SK-N-SH treated with all-trans-retinoic acid at 6 μM for 48 hours (cell line): ENCODE measurements at regions not wholly inside any gene's neighbourhood (a gene's known extent, or its start where the extent isn't known, plus 50 kb on each side); places are given as distances from the start of the nearest gene placed in this dataset.

ENCODE experiments used
- ARNTL ChIP-seq: fragments of 450-650 bp; formaldehyde crosslinking; IDR thresholded peaks from 2 replicates; pipeline ENCODE4 v1.5.0; 2020; ENCODE audit warnings: low read depth, mild to moderate bottlenecking, moderate library complexity, borderline replicate concordance
- BACH2 ChIP-seq: fragments of 250-450 bp; sonication (Bioruptor Pico); IDR thresholded peaks from 2 replicates; pipeline ENCODE4 v1.9.0; 2021; ENCODE audit warnings: mild to moderate bottlenecking, borderline replicate concordance
- ESRRG ChIP-seq: fragments of 250-450 bp; sonication (Bioruptor Pico); IDR thresholded peaks from 2 replicates; pipeline ENCODE4 v1.6.1; 2021; ENCODE audit warnings: mild to moderate bottlenecking
- GLIS3 ChIP-seq: fragments of 250-450 bp; sonication (Bioruptor Pico); IDR thresholded peaks from 2 replicates; pipeline ENCODE4 v1.5.0; 2020; ENCODE audit warnings: mild to moderate bottlenecking, moderate library complexity
- RARB ChIP-seq: fragments of 250-450 bp; sonication (Bioruptor Pico); IDR thresholded peaks from 2 replicates; pipeline ENCODE4 v1.8.0; 2021; ENCODE audit warnings: mild to moderate bottlenecking, moderate library complexity
- SNAI2 ChIP-seq: fragments of 250-450 bp; sonication (Bioruptor Pico); IDR thresholded peaks from 2 replicates; pipeline ENCODE4 v1.5.0; 2020; ENCODE audit warnings: mild to moderate bottlenecking, moderate library complexity
- TCF4 ChIP-seq: fragments of 250-450 bp; sonication (Bioruptor Pico); IDR thresholded peaks from 2 replicates; pipeline ENCODE4 v1.8.0; 2021; ENCODE audit warnings: mild to moderate bottlenecking, moderate library complexity, borderline replicate concordance
- ZC3H10 ChIP-seq: fragments of 250-450 bp; sonication (Bioruptor Pico); IDR thresholded peaks from 2 replicates; pipeline ENCODE4 v1.5.1; 2021; ENCODE audit warnings: mild to moderate bottlenecking, moderate library complexity
- ZNF565 ChIP-seq: fragments of 450-650 bp; formaldehyde crosslinking; conservative IDR thresholded peaks from 2 replicates; pipeline ENCODE4 v1.5.0; 2020; ENCODE audit warnings: low read depth, mild to moderate bottlenecking, moderate library complexity
- ZNF70 ChIP-seq: fragments of 450-650 bp; formaldehyde crosslinking; IDR thresholded peaks from 2 replicates; pipeline ENCODE4 v1.5.0; 2020; ENCODE audit warnings: mild to moderate bottlenecking, moderate library complexity
- TF ChIP-seq, protein P1 (sequence below): fragments of 250-450 bp; sonication (Bioruptor Pico); IDR thresholded peaks from 2 replicates; pipeline ENCODE4 v1.5.1; 2020; ENCODE audit warnings: low read depth, mild to moderate bottlenecking, moderate library complexity
- TF ChIP-seq, protein P2 (sequence below): fragments of 250-450 bp; sonication (Bioruptor Pico); IDR thresholded peaks from 2 replicates; pipeline ENCODE4 v1.8.0; 2020; ENCODE audit warnings: mild to moderate bottlenecking, moderate library complexity, borderline replicate concordance
- TF ChIP-seq, protein P3 (sequence below): fragments of 250-450 bp; sonication (Bioruptor Pico); IDR thresholded peaks from 2 replicates; pipeline ENCODE4 v1.5.1; 2021; ENCODE audit warnings: mild to moderate bottlenecking, moderate library complexity

DNA sequence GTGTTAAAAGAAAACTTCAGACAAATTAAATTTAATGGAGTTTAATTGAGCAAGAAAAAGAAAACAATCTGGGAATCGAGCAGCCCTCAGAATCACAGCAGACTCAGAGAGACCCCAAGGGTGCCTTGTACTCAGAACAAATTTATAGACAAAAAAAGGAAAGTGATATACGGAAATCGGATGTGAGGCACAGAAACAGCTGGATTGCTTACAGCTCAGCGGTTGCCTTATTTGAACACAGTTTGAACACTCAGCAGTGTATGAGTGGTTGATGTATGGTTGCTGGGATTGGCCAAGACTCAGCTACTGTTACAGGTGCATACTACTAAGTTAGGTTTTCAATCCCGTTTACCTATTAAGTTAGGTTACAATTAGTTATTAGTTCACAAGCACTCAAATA, 103.8 kb upstream of the LYZL1 start:
- no peak for TF ChIP-seq RARB
- no peak for TF ChIP-seq ZNF565 (CRISPR knock-in tag)
- no peak for TF ChIP-seq GLIS3
- TF ChIP-seq TCF4 (CRISPR knock-in tag) = no peak
- TF ChIP-seq, protein P1, sequence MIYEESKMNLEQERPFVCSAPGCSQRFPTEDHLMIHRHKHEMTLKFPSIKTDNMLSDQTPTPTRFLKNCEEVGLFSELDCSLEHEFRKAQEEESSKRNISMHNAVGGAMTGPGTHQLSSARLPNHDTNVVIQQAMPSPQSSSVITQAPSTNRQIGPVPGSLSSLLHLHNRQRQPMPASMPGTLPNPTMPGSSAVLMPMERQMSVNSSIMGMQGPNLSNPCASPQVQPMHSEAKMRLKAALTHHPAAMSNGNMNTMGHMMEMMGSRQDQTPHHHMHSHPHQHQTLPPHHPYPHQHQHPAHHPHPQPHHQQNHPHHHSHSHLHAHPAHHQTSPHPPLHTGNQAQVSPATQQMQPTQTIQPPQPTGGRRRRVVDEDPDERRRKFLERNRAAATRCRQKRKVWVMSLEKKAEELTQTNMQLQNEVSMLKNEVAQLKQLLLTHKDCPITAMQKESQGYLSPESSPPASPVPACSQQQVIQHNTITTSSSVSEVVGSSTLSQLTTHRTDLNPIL = no peak
- no peak for TF ChIP-seq SNAI2
- TF ChIP-seq BACH2 (CRISPR knock-in tag) = no peak
- TF ChIP-seq, protein P2, sequence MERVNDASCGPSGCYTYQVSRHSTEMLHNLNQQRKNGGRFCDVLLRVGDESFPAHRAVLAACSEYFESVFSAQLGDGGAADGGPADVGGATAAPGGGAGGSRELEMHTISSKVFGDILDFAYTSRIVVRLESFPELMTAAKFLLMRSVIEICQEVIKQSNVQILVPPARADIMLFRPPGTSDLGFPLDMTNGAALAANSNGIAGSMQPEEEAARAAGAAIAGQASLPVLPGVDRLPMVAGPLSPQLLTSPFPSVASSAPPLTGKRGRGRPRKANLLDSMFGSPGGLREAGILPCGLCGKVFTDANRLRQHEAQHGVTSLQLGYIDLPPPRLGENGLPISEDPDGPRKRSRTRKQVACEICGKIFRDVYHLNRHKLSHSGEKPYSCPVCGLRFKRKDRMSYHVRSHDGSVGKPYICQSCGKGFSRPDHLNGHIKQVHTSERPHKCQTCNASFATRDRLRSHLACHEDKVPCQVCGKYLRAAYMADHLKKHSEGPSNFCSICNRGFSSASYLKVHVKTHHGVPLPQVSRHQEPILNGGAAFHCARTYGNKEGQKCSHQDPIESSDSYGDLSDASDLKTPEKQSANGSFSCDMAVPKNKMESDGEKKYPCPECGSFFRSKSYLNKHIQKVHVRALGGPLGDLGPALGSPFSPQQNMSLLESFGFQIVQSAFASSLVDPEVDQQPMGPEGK (CRISPR knock-in tag) = no peak
- TF ChIP-seq, protein P3, sequence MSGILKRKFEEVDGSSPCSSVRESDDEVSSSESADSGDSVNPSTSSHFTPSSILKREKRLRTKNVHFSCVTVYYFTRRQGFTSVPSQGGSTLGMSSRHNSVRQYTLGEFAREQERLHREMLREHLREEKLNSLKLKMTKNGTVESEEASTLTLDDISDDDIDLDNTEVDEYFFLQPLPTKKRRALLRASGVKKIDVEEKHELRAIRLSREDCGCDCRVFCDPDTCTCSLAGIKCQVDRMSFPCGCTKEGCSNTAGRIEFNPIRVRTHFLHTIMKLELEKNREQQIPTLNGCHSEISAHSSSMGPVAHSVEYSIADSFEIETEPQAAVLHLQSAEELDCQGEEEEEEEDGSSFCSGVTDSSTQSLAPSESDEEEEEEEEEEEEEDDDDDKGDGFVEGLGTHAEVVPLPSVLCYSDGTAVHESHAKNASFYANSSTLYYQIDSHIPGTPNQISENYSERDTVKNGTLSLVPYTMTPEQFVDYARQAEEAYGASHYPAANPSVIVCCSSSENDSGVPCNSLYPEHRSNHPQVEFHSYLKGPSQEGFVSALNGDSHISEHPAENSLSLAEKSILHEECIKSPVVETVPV (CRISPR knock-in tag) = no peak
- TF ChIP-seq ZC3H10 (CRISPR knock-in tag) = no peak
- TF ChIP-seq ESRRG (CRISPR knock-in tag) = no peak
- TF ChIP-seq ZNF70 = no peak
- TF ChIP-seq ARNTL (CRISPR knock-in tag) = no peak
